Kidney (tissue), 13 donors: ENCODE measurements at regions not wholly inside any gene's neighbourhood (a gene's known extent, or its start where the extent isn't known, plus 50 kb on each side); places are given as distances from the start of the nearest gene placed in this dataset.
"Not testable (repeated sequence)": the region's sequence is repeated elsewhere in the genome, so short reads cannot be mapped to it uniquely, and the experiment has no call there.

Source experiments
- DNase-seq, 5 donors: peaks; one replicate each; pipeline ENCODE4 v3.0.0-alpha.2; 2013 to 2020
- FAIRE-seq: peaks from 2 replicates; lab custom pipeline; 2012; peaks lifted over from hg19 to GRCh38; lab: Jason Lieb, UNC
- H3K27ac ChIP-seq, 2 donors: one replicate each; pipeline ENCODE4 v1.7.0; 2013; ENCODE audit warnings: low read depth in 2 of 2, low read length in 2 of 2, inconsistent platforms in 1 of 2
- H3K27me3 ChIP-seq: one replicate; pipeline ENCODE4 v1.7.1; 2013; ENCODE audit warnings: low read length, inconsistent platforms; ENCODE audit not compliant: control insufficient read depth, insufficient read depth
- H3K36me3 ChIP-seq, 3 donors: one replicate each; pipeline versions ENCODE4 v1.7.0 to v1.7.1; 2013; ENCODE audit warnings: low read length in 3 of 3, control low read depth in 1 of 3, inconsistent platforms in 1 of 3; ENCODE audit not compliant: insufficient read depth in 3 of 3, control insufficient read depth in 2 of 3
- H3K4me1 ChIP-seq, 3 donors: one replicate each; pipeline versions ENCODE4 v1.7.0 to v1.7.1; 2013; ENCODE audit warnings: low read length in 3 of 3, inconsistent platforms in 1 of 3, low read depth in 1 of 3; ENCODE audit not compliant: control insufficient read depth in 2 of 3, insufficient read depth in 2 of 3
- H3K4me3 ChIP-seq, 3 donors: one replicate each; pipeline versions ENCODE4 v1.7.0 to v1.8.1; 2013; ENCODE audit warnings: low read length in 3 of 3, control low read depth in 1 of 3, inconsistent platforms in 1 of 3
- H3K9ac ChIP-seq, 3 donors: one replicate each; pipeline versions ENCODE4 v1.7.0 to v1.7.1; 2013; ENCODE audit warnings: low read length in 3 of 3, control low read depth in 1 of 3, inconsistent platforms in 1 of 3
- H3K9me3 ChIP-seq, 3 donors: one replicate each; pipeline versions ENCODE4 v1.7.0 to v1.7.1; 2013; ENCODE audit warnings: low read length in 3 of 3, control low read depth in 1 of 3, inconsistent platforms in 1 of 3; ENCODE audit not compliant: control insufficient read depth in 2 of 3, insufficient read depth in 1 of 3
- intact Hi-C: fragments of 100-400 bp; cut with DNase I; formaldehyde crosslinking; loops from one replicate; pipeline ENCODE4 v1.11.1; 2022
- TF ChIP-seq, protein P1 (sequence below): IDR thresholded peaks from 3 replicates; pipeline ENCODE4 v1.5.1; 2012; ENCODE audit warnings: mild to moderate bottlenecking, moderate library complexity, borderline replicate concordance; ENCODE audit not compliant: insufficient read depth; ENCODE audit errors: extremely low read depth
- donor health status: control.
- donor health status: control.
- donor health status: control.
- donor health status: control.
- donor health status: control.
- donor health status: DM: yes; HTN: yes; CAD: no.
- donor health status: Normal renal cell carcinoma (clear cell type).

DNA sequence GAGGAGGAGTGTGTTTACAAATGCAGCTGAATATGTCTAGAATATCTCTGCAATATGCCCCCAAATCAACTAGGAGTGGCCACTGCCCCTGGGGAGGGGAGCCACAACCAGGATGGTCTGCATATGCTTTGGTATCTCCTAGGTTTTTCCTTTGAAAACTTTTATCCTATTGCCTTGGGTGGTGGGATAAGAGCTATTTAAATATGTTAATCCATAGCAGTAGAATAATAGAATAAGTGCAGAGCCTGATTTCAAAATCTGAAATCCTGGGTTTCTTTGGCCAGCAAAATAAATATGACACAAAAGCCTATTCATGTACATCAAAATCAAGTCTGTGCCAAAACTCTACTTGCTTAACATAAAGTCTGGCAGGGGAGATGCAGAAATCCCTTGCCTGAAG is 79.6 kb upstream of the FGFR2 start:
- peaks cover 0 to 2% (median 0%) of the 10 kb centered on the region in 3 donors for H3K4me1 ChIP-seq
- H3K36me3 ChIP-seq, result no peaks in the 10 kb centered on the region
- H3K9ac ChIP-seq, result no peak overlapping the region
- no peaks in the 10 kb centered on the region for H3K27me3 ChIP-seq
- H3K9me3 ChIP-seq, result no peaks in the 10 kb centered on the region
- no peak for FAIRE-seq
- intact Hi-C loops, result no loop called here
- no peak overlapping the region for H3K4me3 ChIP-seq
- no peak for DNase-seq
- H3K27ac ChIP-seq, result no peak overlapping the region
- TF ChIP-seq, protein P1, sequence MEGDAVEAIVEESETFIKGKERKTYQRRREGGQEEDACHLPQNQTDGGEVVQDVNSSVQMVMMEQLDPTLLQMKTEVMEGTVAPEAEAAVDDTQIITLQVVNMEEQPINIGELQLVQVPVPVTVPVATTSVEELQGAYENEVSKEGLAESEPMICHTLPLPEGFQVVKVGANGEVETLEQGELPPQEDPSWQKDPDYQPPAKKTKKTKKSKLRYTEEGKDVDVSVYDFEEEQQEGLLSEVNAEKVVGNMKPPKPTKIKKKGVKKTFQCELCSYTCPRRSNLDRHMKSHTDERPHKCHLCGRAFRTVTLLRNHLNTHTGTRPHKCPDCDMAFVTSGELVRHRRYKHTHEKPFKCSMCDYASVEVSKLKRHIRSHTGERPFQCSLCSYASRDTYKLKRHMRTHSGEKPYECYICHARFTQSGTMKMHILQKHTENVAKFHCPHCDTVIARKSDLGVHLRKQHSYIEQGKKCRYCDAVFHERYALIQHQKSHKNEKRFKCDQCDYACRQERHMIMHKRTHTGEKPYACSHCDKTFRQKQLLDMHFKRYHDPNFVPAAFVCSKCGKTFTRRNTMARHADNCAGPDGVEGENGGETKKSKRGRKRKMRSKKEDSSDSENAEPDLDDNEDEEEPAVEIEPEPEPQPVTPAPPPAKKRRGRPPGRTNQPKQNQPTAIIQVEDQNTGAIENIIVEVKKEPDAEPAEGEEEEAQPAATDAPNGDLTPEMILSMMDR, result no peak

DNA sequence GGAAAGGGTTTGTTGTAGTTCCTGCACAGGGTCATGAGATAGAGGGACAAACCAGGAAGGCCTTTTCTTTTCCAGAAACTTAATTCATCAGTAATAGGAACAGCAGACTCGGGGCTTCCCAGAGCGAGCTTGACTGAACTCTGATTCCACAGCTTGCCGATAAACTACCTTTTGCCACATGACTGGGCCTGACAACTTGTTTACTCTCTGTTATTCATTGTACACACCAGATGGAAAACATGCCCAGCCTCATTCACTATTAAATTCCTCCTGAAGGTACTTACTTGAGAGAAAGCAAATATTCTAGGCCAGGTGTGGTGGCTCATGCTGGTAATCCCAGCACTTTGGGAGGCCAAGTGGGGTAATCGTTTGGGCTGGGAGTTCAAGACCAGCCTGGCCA is 77.1 kb upstream of the FGFR2 start:
- no peak for FAIRE-seq
- Histone ChIP-seq H3K4me3 (no peak overlapping the region), H3K4me1 (peaks cover 0 to 2% (median 0%) of the 10 kb centered on the region in 3 donors), H3K9me3 (no peaks in the 10 kb centered on the region), H3K27ac (no peak overlapping the region), H3K9ac (no peak overlapping the region), H3K36me3 (no peaks in the 10 kb centered on the region), H3K27me3 (no peaks in the 10 kb centered on the region)
- intact Hi-C loops, result no loop called here
- DNase-seq, result no peak
- TF ChIP-seq, protein P1, result no peak

- no peaks in the 10 kb centered on the region for H3K27me3 ChIP-seq
- peaks cover 0 to 2% (median 0%) of the 10 kb centered on the region in 3 donors for H3K4me1 ChIP-seq
- no peaks in the 10 kb centered on the region for H3K9me3 ChIP-seq
- no peak overlapping the region for H3K27ac ChIP-seq
- no peak overlapping the region for H3K4me3 ChIP-seq
- intact Hi-C loops, result no loop called here
- DNase-seq (no peak), FAIRE-seq (no peak)
- no peak overlapping the region for H3K9ac ChIP-seq
- TF ChIP-seq, protein P1, result no peak
- H3K36me3 ChIP-seq, result no peaks in the 10 kb centered on the region
Observed at GRCh38 chr10:121674885-121675284, 76.6 kb upstream of the FGFR2 start.

DNA sequence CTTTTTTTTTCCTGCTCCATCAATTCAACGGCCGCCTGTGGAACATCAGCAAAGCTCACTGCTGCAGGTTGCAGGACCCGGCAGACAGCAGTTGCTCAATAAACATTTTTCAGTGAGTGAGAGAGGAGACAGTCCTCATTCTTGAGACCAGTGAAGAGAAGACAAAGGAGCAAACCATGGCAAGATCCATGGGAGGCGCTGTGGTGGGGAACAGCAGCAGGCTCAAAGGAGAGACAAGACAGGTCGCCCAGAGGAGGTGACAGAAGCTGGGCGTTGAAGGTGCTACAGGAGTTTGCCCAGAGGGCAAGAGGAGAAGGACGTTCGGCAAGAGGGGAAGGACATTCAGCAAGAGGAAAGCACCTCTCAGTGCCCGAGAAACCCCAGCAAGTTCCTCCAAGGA is 74.5 kb upstream of the FGFR2 start:
- TF ChIP-seq, protein P1, result no peak
- H3K36me3 ChIP-seq, result no peaks in the 10 kb centered on the region
- no peak overlapping the region for H3K27ac ChIP-seq
- peaks cover 3 to 12% (median 6%) of the 10 kb centered on the region in 3 donors for H3K4me1 ChIP-seq
- H3K27me3 ChIP-seq, result no peaks in the 10 kb centered on the region
- no peak overlapping the region for H3K9ac ChIP-seq
- DNase-seq (no peak), FAIRE-seq (no peak)
- intact Hi-C loops, result no loop called here
- no peak overlapping the region for H3K4me3 ChIP-seq
- H3K9me3 ChIP-seq, result no peaks in the 10 kb centered on the region

DNA sequence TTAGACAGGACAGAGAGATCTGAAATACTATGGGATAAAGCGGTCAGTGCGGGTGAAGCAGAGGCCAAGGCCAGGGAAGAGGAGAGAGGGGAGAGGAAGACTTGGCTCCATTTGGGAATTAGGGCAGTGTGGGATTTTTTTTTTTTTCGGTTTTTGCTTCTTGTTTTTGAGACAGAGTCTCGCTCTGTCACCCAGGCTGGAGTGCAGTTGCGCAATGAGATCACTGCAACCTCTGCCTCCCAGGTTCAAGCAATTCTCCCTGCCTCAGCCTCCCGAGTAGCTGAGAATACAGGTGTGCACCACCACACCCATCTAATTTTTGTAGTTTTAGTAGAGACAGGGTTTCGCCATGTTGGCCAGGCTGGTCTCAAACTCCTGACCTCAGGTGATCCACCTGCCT is 71.6 kb upstream of the FGFR2 start:
- H3K36me3 ChIP-seq, H3K9ac ChIP-seq, H3K4me3 ChIP-seq, H3K27ac ChIP-seq, H3K9me3 ChIP-seq, DNase-seq, FAIRE-seq, H3K27me3 ChIP-seq, intact Hi-C loops: not testable (repeated sequence)
- H3K4me1 ChIP-seq, result peaks cover 3 to 12% (median 6%) of the 10 kb centered on the region in 3 donors
